Mesendoderm (in vitro differentiated cells): ENCODE measurements at regions not wholly inside any gene's neighbourhood (a gene's known extent, or its start where the extent isn't known, plus 50 kb on each side); places are given as distances from the start of the nearest gene placed in this dataset.
A peak's percentile ranks its signal among the peaks of the same experiment; 100 is the strongest.

Source experiments
- DNase-seq: peaks from one replicate; pipeline ENCODE4 v3.0.0; 2013
- H2AK5ac ChIP-seq: 2 replicates; pipeline ENCODE4 v1.6.1; 2013; ENCODE audit warnings: low read length, inconsistent platforms
- H2BK120ac ChIP-seq: 2 replicates; pipeline ENCODE4 v1.6.1; 2013; ENCODE audit warnings: low read depth, mild to moderate bottlenecking, low read length, moderate library complexity, mixed read lengths
- H2BK15ac ChIP-seq: replicated peaks from 2 replicates; pipeline ENCODE4 v1.6.1; 2013; ENCODE audit warnings: low read depth, mild to moderate bottlenecking, moderate library complexity
- H2BK5ac ChIP-seq: 2 replicates; pipeline ENCODE4 v1.6.1; 2013; ENCODE audit warnings: low read length, inconsistent platforms
- H3K18ac ChIP-seq: 2 replicates; pipeline ENCODE4 v1.6.1; 2013; ENCODE audit warnings: mild to moderate bottlenecking, low read length, mixed read lengths
- H3K23ac ChIP-seq: one replicate; pipeline ENCODE4 v1.6.1; 2013; ENCODE audit warnings: low read length
- H3K27ac ChIP-seq: 2 replicates; pipeline ENCODE4 v1.5.1; 2013; ENCODE audit warnings: low read depth, mild to moderate bottlenecking, inconsistent platforms, low read length, moderate library complexity
- H3K27me3 ChIP-seq: 2 replicates; pipeline ENCODE4 v1.6.1; 2013; ENCODE audit warnings: low read length, control low read depth, mild to moderate bottlenecking, inconsistent platforms; ENCODE audit not compliant: insufficient read depth, poor library complexity
- H3K36me3 ChIP-seq: 2 replicates; pipeline ENCODE4 v1.6.1; 2013; ENCODE audit warnings: low read length, inconsistent platforms; ENCODE audit not compliant: control insufficient read depth, insufficient read depth
- H3K4ac ChIP-seq: one replicate; pipeline ENCODE4 v1.6.1; 2013; ENCODE audit warnings: low read depth, mild to moderate bottlenecking, low read length, moderate library complexity
- H3K4me1 ChIP-seq: 2 replicates; pipeline ENCODE4 v1.6.1; 2013; ENCODE audit warnings: low read depth, low read length, inconsistent platforms; ENCODE audit not compliant: control insufficient read depth
- H3K4me2 ChIP-seq: 2 replicates; pipeline ENCODE4 v1.6.1; 2013; ENCODE audit warnings: low read length
- H3K4me3 ChIP-seq: 2 replicates; pipeline ENCODE4 v1.5.1; 2013; ENCODE audit warnings: mild to moderate bottlenecking, low read length
- H3K56ac ChIP-seq: one replicate; pipeline ENCODE4 v1.6.1; 2013; ENCODE audit warnings: low read length
- H3K79me1 ChIP-seq: 2 replicates; pipeline ENCODE4 v1.6.1; 2013; ENCODE audit warnings: low read length, inconsistent platforms
- H3K79me2 ChIP-seq: 2 replicates; pipeline ENCODE4 v1.6.1; 2013; ENCODE audit warnings: mild to moderate bottlenecking, low read length; ENCODE audit not compliant: control insufficient read depth, insufficient read depth
- H3K9ac ChIP-seq: 2 replicates; pipeline ENCODE4 v1.6.1; 2013; ENCODE audit warnings: low read length, inconsistent platforms
- H4K5ac ChIP-seq: one replicate; pipeline ENCODE4 v1.6.1; 2013; ENCODE audit warnings: low read length
- H4K8ac ChIP-seq: one replicate; pipeline ENCODE4 v1.6.1; 2013; ENCODE audit warnings: low read depth, mild to moderate bottlenecking, control low read depth, low read length, moderate library complexity
- WGBS: extraction: QIAGEN DNeasy Blood & Tissue Kit; methylation state at CpG from one replicate; pipeline ENCODE4 v1.1.7; 2013; ENCODE audit warnings: low lambda C conversion rate, missing lambda C conversion rate; ENCODE audit not compliant: insufficient coverage; ENCODE audit errors: extremely low coverage; 5-methylcytosine and 5-hydroxymethylcytosine counted together

GRCh38 chr5:97644206-97644605, 461.2 kb upstream of the RIOK2 start:
- Histone ChIP-seq H3K27ac (no peak overlapping the region), H3K9ac (no peak overlapping the region)
- no peak for DNase-seq

GRCh38 chr5:97644896-97645295, 461.8 kb upstream of the RIOK2 start:
- no peak overlapping the region for H3K4ac ChIP-seq
- H3K4me2 ChIP-seq: no peak overlapping the region
- no peak overlapping the region for H3K27ac ChIP-seq
- H4K5ac ChIP-seq: no peak overlapping the region
- no peaks in the 10 kb centered on the region for H3K36me3 ChIP-seq
- no peak overlapping the region for H3K56ac ChIP-seq
- DNase-seq: peak; percentile 60
- H3K4me1 ChIP-seq: no peaks in the 10 kb centered on the region
- no peak overlapping the region for H2BK120ac ChIP-seq
- no peaks in the 10 kb centered on the region for H3K79me1 ChIP-seq
- H2BK5ac ChIP-seq: no peak overlapping the region
- H2BK15ac ChIP-seq: no peak overlapping the region
- no peaks in the 10 kb centered on the region for H3K79me2 ChIP-seq
- no peak overlapping the region for H3K18ac ChIP-seq
- no peak overlapping the region for H3K9ac ChIP-seq
- H3K23ac ChIP-seq: no peak overlapping the region
- no peak overlapping the region for H4K8ac ChIP-seq
- WGBS: 100% methylated on average over 1 of the region's 2 CpGs
- H3K27me3 ChIP-seq: no peaks in the 10 kb centered on the region
- no peak overlapping the region for H3K4me3 ChIP-seq
- no peak overlapping the region for H2AK5ac ChIP-seq

More at GRCh38 chr5:97644206-97644605, 461.2 kb upstream of the RIOK2 start:
- Histone ChIP-seq H3K36me3 (no peaks in the 10 kb centered on the region), H2BK5ac (no peak overlapping the region), H3K23ac (no peak overlapping the region), H3K4ac (no peak overlapping the region), H2BK15ac (no peak overlapping the region), H4K8ac (no peak overlapping the region), H2AK5ac (no peak overlapping the region), H3K27me3 (no peaks in the 10 kb centered on the region), H3K4me3 (no peak overlapping the region), H3K4me2 (no peak overlapping the region), H3K79me2 (no peaks in the 10 kb centered on the region), H3K79me1 (no peaks in the 10 kb centered on the region), H2BK120ac (no peak overlapping the region), H3K56ac (no peak overlapping the region), H3K18ac (no peak overlapping the region), H3K4me1 (no peaks in the 10 kb centered on the region), H4K5ac (no peak overlapping the region)

GRCh38 chr5:97657239-97657638, 474.2 kb upstream of the RIOK2 start:
- Histone ChIP-seq H3K79me2 (no peaks in the 10 kb centered on the region), H3K79me1 (no peaks in the 10 kb centered on the region), H3K9ac (no peak overlapping the region), H3K23ac (no peak overlapping the region), H4K5ac (no peak overlapping the region), H2AK5ac (no peak overlapping the region), H3K56ac (no peak overlapping the region), H4K8ac (no peak overlapping the region), H2BK5ac (no peak overlapping the region), H2BK15ac (no peak overlapping the region), H3K36me3 (no peaks in the 10 kb centered on the region), H3K4me3 (no peak overlapping the region), H3K4ac (no peak overlapping the region), H2BK120ac (no peak overlapping the region), H3K18ac (no peak overlapping the region), H3K4me1 (no peaks in the 10 kb centered on the region), H3K27me3 (no peaks in the 10 kb centered on the region), H3K27ac (no peak overlapping the region), H3K4me2 (no peak overlapping the region)
- no CpG with 5 or more reads among the region's 1 CpG for WGBS
- no peak for DNase-seq

- no peak overlapping the region for H2BK120ac ChIP-seq
- no peak overlapping the region for H3K4me3 ChIP-seq
- H3K18ac ChIP-seq: no peak overlapping the region
- DNase-seq: no peak
- H3K23ac ChIP-seq: no peak overlapping the region
- no peaks in the 10 kb centered on the region for H3K79me1 ChIP-seq
- no peaks in the 10 kb centered on the region for H3K27me3 ChIP-seq
- H2BK5ac ChIP-seq: no peak overlapping the region
- no peaks in the 10 kb centered on the region for H3K79me2 ChIP-seq
- H2BK15ac ChIP-seq: no peak overlapping the region
- WGBS: no CpG with 5 or more reads among the region's 4 CpGs
- no peak overlapping the region for H2AK5ac ChIP-seq
- no peak overlapping the region for H3K4ac ChIP-seq
- no peak overlapping the region for H3K9ac ChIP-seq
- H3K56ac ChIP-seq: no peak overlapping the region
- H4K5ac ChIP-seq: no peak overlapping the region
- H4K8ac ChIP-seq: no peak overlapping the region
- no peak overlapping the region for H3K4me2 ChIP-seq
- no peaks in the 10 kb centered on the region for H3K4me1 ChIP-seq
- H3K36me3 ChIP-seq: no peaks in the 10 kb centered on the region
- H3K27ac ChIP-seq: no peak overlapping the region
Measured at GRCh38 chr5:97658116-97658900, 475.3 kb upstream of the RIOK2 start.

- no peaks in the 10 kb centered on the region for H3K36me3 ChIP-seq
- no peak overlapping the region for H3K18ac ChIP-seq
- no peak for DNase-seq
- no peak overlapping the region for H3K27ac ChIP-seq
- no peak overlapping the region for H2AK5ac ChIP-seq
- H2BK120ac ChIP-seq: no peak overlapping the region
- H3K4me1 ChIP-seq: no peaks in the 10 kb centered on the region
- no peak overlapping the region for H4K8ac ChIP-seq
- no peak overlapping the region for H2BK15ac ChIP-seq
- no peaks in the 10 kb centered on the region for H3K79me1 ChIP-seq
- no peak overlapping the region for H4K5ac ChIP-seq
- H3K4me3 ChIP-seq: no peak overlapping the region
- no peak overlapping the region for H3K9ac ChIP-seq
- no peak overlapping the region for H3K4me2 ChIP-seq
- no peak overlapping the region for H3K23ac ChIP-seq
- H3K79me2 ChIP-seq: no peaks in the 10 kb centered on the region
- WGBS: no CpG with 5 or more reads among the region's 2 CpGs
- H3K56ac ChIP-seq: no peak overlapping the region
- H3K27me3 ChIP-seq: no peaks in the 10 kb centered on the region
- no peak overlapping the region for H2BK5ac ChIP-seq
- no peak overlapping the region for H3K4ac ChIP-seq
Measured at GRCh38 chr5:97666783-97667182, 483.7 kb upstream of the RIOK2 start.

- Histone ChIP-seq H2BK120ac (no peak overlapping the region), H3K4me1 (no peaks in the 10 kb centered on the region), H4K5ac (no peak overlapping the region), H3K79me1 (no peaks in the 10 kb centered on the region), H3K9ac (no peak overlapping the region), H3K56ac (no peak overlapping the region), H4K8ac (no peak overlapping the region), H2BK15ac (no peak overlapping the region), H3K27ac (no peak overlapping the region), H3K27me3 (no peaks in the 10 kb centered on the region), H3K79me2 (no peaks in the 10 kb centered on the region), H2AK5ac (no peak overlapping the region), H3K36me3 (no peaks in the 10 kb centered on the region), H3K4me3 (no peak overlapping the region), H3K4me2 (no peak overlapping the region), H2BK5ac (no peak overlapping the region), H3K4ac (no peak overlapping the region), H3K23ac (no peak overlapping the region), H3K18ac (no peak overlapping the region)
- DNase-seq: no peak
Measured at GRCh38 chr5:97670447-97670846, 487.4 kb upstream of the RIOK2 start.
